GM19463 (cell line): ENCODE measurements at regions not wholly inside any gene's neighbourhood (a gene's known extent, or its start where the extent isn't known, plus 50 kb on each side); places are given as distances from the start of the nearest gene placed in this dataset.
"Not testable (repeated sequence)": the region's sequence is repeated elsewhere in the genome, so short reads cannot be mapped to it uniquely, and the experiment has no call there.

Source experiments
- ATAC-seq: cut with Tn5 transposase; IDR thresholded peaks from one replicate; pipeline ENCODE4 v1.9.1; 2021; ENCODE audit warnings: mild to moderate bottlenecking, moderate library complexity; ENCODE audit not compliant: unreplicated experiment

- ATAC-seq: no peak
Measured at GRCh38 chr11:98060759-98061158, 960.0 kb upstream of the CNTN5 start.

- ATAC-seq: no peak
Measured at GRCh38 chr11:98061858-98062257, 958.9 kb upstream of the CNTN5 start.

- ATAC-seq: no peak
Measured at GRCh38 chr11:98062714-98063113, 958.0 kb upstream of the CNTN5 start.

GRCh38 chr11:98068251-98068650, 952.5 kb upstream of the CNTN5 start:
- no peak for ATAC-seq

GRCh38 chr11:98069147-98069546, 951.6 kb upstream of the CNTN5 start:
- not testable (repeated sequence) for ATAC-seq

GRCh38 chr11:98069861-98070260, 950.9 kb upstream of the CNTN5 start:
- ATAC-seq: no peak

GRCh38 chr11:98090861-98091505, 929.8 kb upstream of the CNTN5 start:
- ATAC-seq: no peak

- no peak for ATAC-seq
Measured at GRCh38 chr11:98099371-98099770, 921.4 kb upstream of the CNTN5 start.

GRCh38 chr11:98100689-98101088, 920.1 kb upstream of the CNTN5 start:
- ATAC-seq: no peak

- no peak for ATAC-seq
Measured at GRCh38 chr11:98101329-98101728, 919.4 kb upstream of the CNTN5 start.

GRCh38 chr11:98104249-98104648, 916.5 kb upstream of the CNTN5 start:
- ATAC-seq: no peak

GRCh38 chr11:98107736-98108135, 913.0 kb upstream of the CNTN5 start:
- no peak for ATAC-seq

GRCh38 chr11:98110030-98110429, 910.7 kb upstream of the CNTN5 start:
- no peak for ATAC-seq

GRCh38 chr11:98115873-98116272, 904.9 kb upstream of the CNTN5 start:
- ATAC-seq: no peak

- no peak for ATAC-seq
Measured at GRCh38 chr11:98130117-98130625, 890.6 kb upstream of the CNTN5 start.

- no peak for ATAC-seq
Measured at GRCh38 chr11:98136357-98136756, 884.4 kb upstream of the CNTN5 start.

GRCh38 chr11:98137437-98137836, 883.3 kb upstream of the CNTN5 start:
- no peak for ATAC-seq

- no peak for ATAC-seq
Measured at GRCh38 chr11:98143661-98144060, 877.1 kb upstream of the CNTN5 start.

GRCh38 chr11:98153752-98154151, 867.0 kb upstream of the CNTN5 start:
- no peak for ATAC-seq

- no peak for ATAC-seq
Measured at GRCh38 chr11:98155696-98156095, 865.1 kb upstream of the CNTN5 start.

- no peak for ATAC-seq
Measured at GRCh38 chr11:98177925-98178324, 842.8 kb upstream of the CNTN5 start.

GRCh38 chr11:98180511-98180910, 840.2 kb upstream of the CNTN5 start:
- ATAC-seq: no peak

GRCh38 chr11:98180921-98181320, 839.8 kb upstream of the CNTN5 start:
- no peak for ATAC-seq
